Activated T-helper 17 cell treated with anti-CD3 and anti-CD28 coated beads, Interleukin-2, amount 50 U/mL, for 72 hours (primary cell): ENCODE measurements at regions not wholly inside any gene's neighbourhood (a gene's known extent, or its start where the extent isn't known, plus 50 kb on each side); places are given as distances from the start of the nearest gene placed in this dataset.
"Not testable (repeated sequence)": the region's sequence is repeated elsewhere in the genome, so short reads cannot be mapped to it uniquely, and the experiment has no call there.

Source experiments
- ATAC-seq: fragments of 150-1000 bp; cut with Tn5 transposase; replicated peaks from 2 replicates; pipeline ENCODE4 v1.10.0; 2021; ENCODE audit warnings: mild to moderate bottlenecking, moderate library complexity
- H3K27ac Mint-ChIP-seq: one replicate; pipeline ENCODE4 v1.8.0; 2022; ENCODE audit warnings: mixed read lengths
- H3K27me3 Mint-ChIP-seq: one replicate; pipeline ENCODE4 v1.8.0; 2022; ENCODE audit warnings: mixed read lengths
- H3K36me3 Mint-ChIP-seq: one replicate; pipeline ENCODE4 v1.8.0; 2022; ENCODE audit warnings: low read depth, mild to moderate bottlenecking, mixed read lengths
- H3K4me1 Mint-ChIP-seq: one replicate; pipeline ENCODE4 v1.8.0; 2022; ENCODE audit warnings: mixed read lengths
- H3K4me3 Mint-ChIP-seq: one replicate; pipeline ENCODE4 v1.8.0; 2022; ENCODE audit warnings: mild to moderate bottlenecking, mixed read lengths
- H3K9me3 Mint-ChIP-seq: one replicate; pipeline ENCODE4 v1.8.0; 2022; ENCODE audit warnings: mixed read lengths

- H3K27me3 Mint-ChIP-seq, H3K36me3 Mint-ChIP-seq, ATAC-seq, H3K4me3 Mint-ChIP-seq, H3K9me3 Mint-ChIP-seq, H3K27ac Mint-ChIP-seq, H3K4me1 Mint-ChIP-seq: not testable (repeated sequence)
Measured at GRCh38 chr7:9163691-9164090, 730.3 kb downstream of the NXPH1 start.

GRCh38 chr7:9175871-9176270, 742.5 kb downstream of the NXPH1 start:
- Mint-ChIP-seq H3K36me3 (no peaks in the 10 kb centered on the region), H3K27ac (no peak overlapping the region), H3K27me3 (no peaks in the 10 kb centered on the region), H3K9me3 (peaks cover 10% of the 10 kb centered on the region), H3K4me1 (no peaks in the 10 kb centered on the region), H3K4me3 (no peak overlapping the region)
- no peak for ATAC-seq

- Mint-ChIP-seq H3K9me3 (peaks cover 10% of the 10 kb centered on the region), H3K27me3 (no peaks in the 10 kb centered on the region), H3K27ac (no peak overlapping the region), H3K36me3 (no peaks in the 10 kb centered on the region), H3K4me3 (no peak overlapping the region), H3K4me1 (no peaks in the 10 kb centered on the region)
- ATAC-seq, result no peak
Measured at GRCh38 chr7:9181356-9181755, 747.9 kb downstream of the NXPH1 start.

- H3K27me3 Mint-ChIP-seq, result no peaks in the 10 kb centered on the region
- H3K27ac Mint-ChIP-seq, result no peak overlapping the region
- H3K4me3 Mint-ChIP-seq, result no peak overlapping the region
- no peak for ATAC-seq
- no peaks in the 10 kb centered on the region for H3K36me3 Mint-ChIP-seq
- peaks cover 13% of the 10 kb centered on the region for H3K9me3 Mint-ChIP-seq
- no peaks in the 10 kb centered on the region for H3K4me1 Mint-ChIP-seq
Measured at GRCh38 chr7:9186730-9187129, 753.3 kb downstream of the NXPH1 start.

GRCh38 chr7:9189703-9190102, 756.3 kb downstream of the NXPH1 start:
- Mint-ChIP-seq H3K27me3 (no peaks in the 10 kb centered on the region), H3K36me3 (no peaks in the 10 kb centered on the region), H3K4me3 (no peak overlapping the region), H3K4me1 (no peaks in the 10 kb centered on the region), H3K27ac (no peak overlapping the region), H3K9me3 (peaks cover 13% of the 10 kb centered on the region)
- no peak for ATAC-seq

GRCh38 chr7:9192969-9193368, 759.6 kb downstream of the NXPH1 start:
- H3K27ac Mint-ChIP-seq, result no peak overlapping the region
- no peaks in the 10 kb centered on the region for H3K27me3 Mint-ChIP-seq
- H3K36me3 Mint-ChIP-seq, result no peaks in the 10 kb centered on the region
- H3K4me1 Mint-ChIP-seq, result no peaks in the 10 kb centered on the region
- no peak for ATAC-seq
- peaks cover 5% of the 10 kb centered on the region for H3K9me3 Mint-ChIP-seq
- no peak overlapping the region for H3K4me3 Mint-ChIP-seq

- Mint-ChIP-seq H3K27ac (no peak overlapping the region), H3K36me3 (no peaks in the 10 kb centered on the region), H3K27me3 (no peaks in the 10 kb centered on the region), H3K4me1 (no peaks in the 10 kb centered on the region), H3K4me3 (no peak overlapping the region), H3K9me3 (peaks cover 3% of the 10 kb centered on the region)
- no peak for ATAC-seq
Measured at GRCh38 chr7:9200626-9201025, 767.2 kb downstream of the NXPH1 start.

- Mint-ChIP-seq H3K27ac (no peak overlapping the region), H3K36me3 (no peaks in the 10 kb centered on the region), H3K9me3 (peaks cover 10% of the 10 kb centered on the region)
Measured at GRCh38 chr7:9201928-9202327, 768.5 kb downstream of the NXPH1 start.

GRCh38 chr7:9204571-9204970, 771.2 kb downstream of the NXPH1 start:
- no peaks in the 10 kb centered on the region for H3K27me3 Mint-ChIP-seq
- ATAC-seq, result no peak
- no peaks in the 10 kb centered on the region for H3K36me3 Mint-ChIP-seq
- no peaks in the 10 kb centered on the region for H3K4me1 Mint-ChIP-seq
- H3K4me3 Mint-ChIP-seq, result no peak overlapping the region
- H3K27ac Mint-ChIP-seq, result no peak overlapping the region
- H3K9me3 Mint-ChIP-seq, result peaks cover 10% of the 10 kb centered on the region

More at GRCh38 chr7:9201928-9202327, 768.5 kb downstream of the NXPH1 start:
- Mint-ChIP-seq H3K4me3 (no peak overlapping the region), H3K27me3 (no peaks in the 10 kb centered on the region), H3K4me1 (no peaks in the 10 kb centered on the region)
- ATAC-seq, result no peak

GRCh38 chr7:9210114-9210513, 776.7 kb downstream of the NXPH1 start:
- H3K4me3 Mint-ChIP-seq, result no peak overlapping the region
- H3K27ac Mint-ChIP-seq, result no peak overlapping the region
- no peak for ATAC-seq
- no peaks in the 10 kb centered on the region for H3K27me3 Mint-ChIP-seq
- no peaks in the 10 kb centered on the region for H3K4me1 Mint-ChIP-seq
- peaks cover 7% of the 10 kb centered on the region for H3K9me3 Mint-ChIP-seq
- H3K36me3 Mint-ChIP-seq, result no peaks in the 10 kb centered on the region

GRCh38 chr7:9217204-9217603, 783.8 kb downstream of the NXPH1 start:
- H3K4me3 Mint-ChIP-seq, result no peak overlapping the region
- no peaks in the 10 kb centered on the region for H3K27me3 Mint-ChIP-seq
- H3K27ac Mint-ChIP-seq, result no peak overlapping the region
- H3K36me3 Mint-ChIP-seq, result no peaks in the 10 kb centered on the region
- H3K9me3 Mint-ChIP-seq, result peaks cover 3% of the 10 kb centered on the region
- no peak for ATAC-seq
- H3K4me1 Mint-ChIP-seq, result no peaks in the 10 kb centered on the region

GRCh38 chr7:9226500-9226899, 793.1 kb downstream of the NXPH1 start:
- no peak overlapping the region for H3K27ac Mint-ChIP-seq
- ATAC-seq, result no peak
- H3K27me3 Mint-ChIP-seq, result no peaks in the 10 kb centered on the region
- no peaks in the 10 kb centered on the region for H3K4me1 Mint-ChIP-seq
- H3K4me3 Mint-ChIP-seq, result no peak overlapping the region
- H3K36me3 Mint-ChIP-seq, result no peaks in the 10 kb centered on the region
- H3K9me3 Mint-ChIP-seq, result no peaks in the 10 kb centered on the region

GRCh38 chr7:9231630-9232121, 798.3 kb downstream of the NXPH1 start:
- H3K27me3 Mint-ChIP-seq, result no peaks in the 10 kb centered on the region
- H3K27ac Mint-ChIP-seq, result no peak overlapping the region
- no peaks in the 10 kb centered on the region for H3K4me1 Mint-ChIP-seq
- H3K4me3 Mint-ChIP-seq, result no peak overlapping the region
- peaks cover 6% of the 10 kb centered on the region for H3K9me3 Mint-ChIP-seq
- no peak for ATAC-seq
- H3K36me3 Mint-ChIP-seq, result no peaks in the 10 kb centered on the region

GRCh38 chr7:9240001-9240400, 806.6 kb downstream of the NXPH1 start:
- Mint-ChIP-seq H3K27ac (no peak overlapping the region), H3K9me3 (peaks cover 16% of the 10 kb centered on the region), H3K36me3 (no peaks in the 10 kb centered on the region), H3K4me1 (no peaks in the 10 kb centered on the region), H3K4me3 (no peak overlapping the region), H3K27me3 (no peaks in the 10 kb centered on the region)
- no peak for ATAC-seq

GRCh38 chr7:9241826-9242225, 808.4 kb downstream of the NXPH1 start:
- Mint-ChIP-seq H3K27me3 (no peaks in the 10 kb centered on the region), H3K4me3 (no peak overlapping the region), H3K27ac (no peak overlapping the region), H3K9me3 (peaks cover 14% of the 10 kb centered on the region), H3K36me3 (no peaks in the 10 kb centered on the region), H3K4me1 (no peaks in the 10 kb centered on the region)
- no peak for ATAC-seq

GRCh38 chr7:9242636-9243035, 809.2 kb downstream of the NXPH1 start:
- Mint-ChIP-seq H3K27me3 (no peaks in the 10 kb centered on the region), H3K4me3 (no peak overlapping the region), H3K36me3 (no peaks in the 10 kb centered on the region), H3K27ac (no peak overlapping the region), H3K9me3 (peaks cover 12% of the 10 kb centered on the region), H3K4me1 (no peaks in the 10 kb centered on the region)
- no peak for ATAC-seq
